ENCODE measurements at regions not wholly inside any gene's neighbourhood (a gene's known extent, or its start where the extent isn't known, plus 50 kb on each side); places are given as distances from the start of the nearest gene placed in this dataset.

DNA sequence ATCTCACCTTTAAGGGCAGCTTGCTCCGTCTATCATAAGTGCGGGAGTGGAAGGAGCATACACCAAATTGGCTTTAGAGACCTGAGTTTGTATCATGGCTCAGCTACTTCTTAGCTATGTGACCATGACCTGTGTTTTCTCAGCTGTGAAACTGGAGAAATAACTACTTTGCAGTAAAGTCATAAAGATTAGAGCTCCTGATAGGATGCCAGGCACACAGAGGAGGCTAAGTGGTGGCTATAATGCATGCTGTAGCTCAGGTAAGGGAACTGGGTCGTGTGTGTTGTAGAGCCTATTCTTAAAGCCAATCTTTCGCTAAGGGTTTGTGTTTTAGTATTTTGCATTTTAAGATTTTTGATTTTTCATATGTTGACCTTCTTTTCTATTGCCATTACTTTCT, 451.5 kb upstream of the MAN1A1 start:
- no peak for TF ChIP-seq EZH2phosphoT487 (IDR thresholded peaks at IDR 0.05; ENCODE audit: insufficient read depth, low read depth)
- TF ChIP-seq EZH2 (IDR thresholded peaks at IDR 0.05; ENCODE audit: insufficient read depth, poor library complexity, severe bottlenecking) = no peak
